Inflammatory macrophage treated with lipopolysaccharide for 4 hours (primary cell): ENCODE measurements at regions not wholly inside any gene's neighbourhood (a gene's known extent, or its start where the extent isn't known, plus 50 kb on each side); places are given as distances from the start of the nearest gene placed in this dataset.
"Not testable (repeated sequence)": the region's sequence is repeated elsewhere in the genome, so short reads cannot be mapped to it uniquely, and the experiment has no call there.

Source experiments
- DNase-seq: peaks from one replicate; pipeline ENCODE4 v3.0.0-alpha.2; 2020

DNA sequence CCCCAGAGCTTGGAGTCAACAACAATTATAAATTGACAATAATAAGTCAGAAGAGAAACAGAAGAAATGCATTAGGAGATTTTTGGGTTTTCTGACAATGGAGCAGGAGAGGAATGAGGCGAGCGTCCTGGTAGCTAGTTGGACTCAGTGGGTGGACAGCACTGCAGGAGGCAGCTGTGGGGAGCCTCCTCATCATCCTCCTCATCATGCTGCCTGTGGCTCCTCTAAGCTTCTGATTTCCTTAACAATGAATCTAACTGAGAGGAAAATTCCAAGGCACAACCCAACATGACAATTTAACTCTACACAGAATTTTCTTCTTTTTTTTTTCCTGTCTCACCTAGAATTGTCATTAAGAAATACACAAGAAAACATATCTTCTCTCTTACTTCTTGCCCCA, 357.1 kb upstream of the NOCT start:
- DNase-seq: no peak

DNA sequence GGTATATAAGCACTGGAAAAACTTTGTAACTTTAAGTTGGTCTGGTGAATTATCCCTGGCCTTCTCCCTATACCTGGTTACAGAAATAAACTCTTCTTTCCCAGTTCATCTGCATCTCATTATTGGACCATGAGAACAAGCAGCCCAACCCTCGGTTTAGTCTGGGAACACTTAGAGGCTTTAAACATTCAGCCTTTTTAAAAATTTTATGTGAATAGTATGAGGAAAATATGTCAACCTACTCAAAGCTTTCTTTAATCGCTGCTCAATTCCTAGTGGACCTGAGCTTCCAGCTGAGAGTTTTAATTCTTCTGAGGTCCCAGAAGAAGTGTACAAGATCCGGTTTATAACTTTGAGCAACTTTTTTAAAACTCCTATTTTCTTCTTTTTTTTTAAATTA, 358.6 kb upstream of the NOCT start:
- no peak for DNase-seq

GRCh38 chr4:138655985-138656384, 359.6 kb upstream of the NOCT start:
- DNase-seq: no peak

DNA sequence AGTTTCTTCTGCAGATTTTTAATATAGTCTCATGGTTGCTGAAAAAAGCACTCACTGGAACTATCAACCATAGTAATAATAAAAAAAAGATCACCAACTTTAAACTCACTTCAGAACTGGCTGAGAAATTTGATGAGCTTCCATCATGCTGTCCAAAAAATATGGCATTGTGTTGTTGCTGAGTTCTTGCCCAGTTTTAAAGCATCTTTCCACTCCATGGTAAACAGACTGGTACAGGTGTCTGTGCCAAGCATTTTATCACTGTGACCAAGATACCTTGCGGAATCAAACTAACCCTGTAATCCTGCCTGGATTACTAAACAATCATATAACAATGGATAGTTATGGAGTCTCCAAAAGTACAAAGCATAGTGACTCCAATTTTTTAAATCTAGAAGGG, 360.3 kb upstream of the NOCT start:
- no peak for DNase-seq

- peak; percentile 5 for DNase-seq
Observed at GRCh38 chr4:138650929-138651448, 364.6 kb upstream of the NOCT start.

- no peak for DNase-seq
Observed at GRCh38 chr4:138650495-138650894, 365.1 kb upstream of the NOCT start.

DNA sequence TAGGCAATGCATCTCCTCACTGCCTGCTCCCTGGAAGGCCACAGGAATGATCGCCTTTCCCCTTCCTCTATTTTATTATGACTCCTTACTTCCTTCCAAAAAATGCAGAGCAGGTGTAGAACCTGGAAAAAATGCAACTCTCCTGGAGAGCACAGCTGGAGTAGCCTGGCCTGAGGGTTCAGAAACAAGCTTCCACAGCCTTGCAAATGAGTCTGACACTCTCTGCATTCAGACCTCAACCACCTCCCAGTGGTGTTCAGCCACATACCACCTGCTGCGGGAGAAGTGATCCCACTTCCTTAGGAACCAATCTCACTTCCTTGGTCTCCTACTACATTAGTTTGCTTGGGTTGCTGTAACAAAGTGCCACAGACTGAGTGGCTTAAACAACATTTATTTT, 368.1 kb upstream of the NOCT start:
- no peak for DNase-seq

- no peak for DNase-seq
Observed at GRCh38 chr4:138646383-138646782, 369.2 kb upstream of the NOCT start.

GRCh38 chr4:138645289-138645688, 370.3 kb upstream of the NOCT start:
- DNase-seq: no peak

DNA sequence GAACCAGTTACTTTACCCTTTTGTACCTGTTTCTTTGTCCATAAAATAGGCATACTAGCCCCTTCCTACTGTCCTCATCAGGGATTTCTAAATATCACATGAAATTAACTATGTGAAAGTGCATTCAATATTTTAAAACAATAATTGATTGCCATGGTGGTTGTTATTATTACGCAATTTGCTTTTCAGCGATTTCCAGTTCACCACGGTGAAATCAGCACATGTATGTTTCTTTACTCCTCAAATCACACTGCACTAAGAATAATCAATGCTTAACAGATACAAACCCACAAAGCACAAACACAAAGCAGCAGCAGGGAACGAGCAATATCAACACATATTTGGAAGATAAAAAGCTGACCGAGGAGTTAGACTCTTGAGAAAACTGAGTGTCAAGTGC, 371.3 kb upstream of the NOCT start:
- no peak for DNase-seq

DNA sequence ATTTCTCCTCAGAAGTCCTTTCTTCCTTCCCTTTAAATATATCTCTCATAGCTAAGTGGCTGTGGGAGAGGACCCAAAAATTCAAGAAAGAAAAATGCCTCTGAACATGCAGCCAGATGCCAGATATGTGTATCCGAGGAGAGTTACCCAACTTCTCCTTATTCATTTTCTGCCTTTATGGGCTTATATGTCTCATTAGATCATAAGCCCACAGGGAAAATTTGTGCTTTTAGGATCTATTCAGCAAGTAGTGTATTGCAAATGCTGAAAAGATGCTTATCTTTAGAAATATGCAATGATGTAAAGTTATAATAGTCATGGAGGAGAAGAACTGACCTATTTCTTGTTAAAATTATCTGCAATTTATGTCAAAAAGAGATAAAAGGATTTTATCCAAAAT, 371.8 kb upstream of the NOCT start:
- DNase-seq: no peak

DNA sequence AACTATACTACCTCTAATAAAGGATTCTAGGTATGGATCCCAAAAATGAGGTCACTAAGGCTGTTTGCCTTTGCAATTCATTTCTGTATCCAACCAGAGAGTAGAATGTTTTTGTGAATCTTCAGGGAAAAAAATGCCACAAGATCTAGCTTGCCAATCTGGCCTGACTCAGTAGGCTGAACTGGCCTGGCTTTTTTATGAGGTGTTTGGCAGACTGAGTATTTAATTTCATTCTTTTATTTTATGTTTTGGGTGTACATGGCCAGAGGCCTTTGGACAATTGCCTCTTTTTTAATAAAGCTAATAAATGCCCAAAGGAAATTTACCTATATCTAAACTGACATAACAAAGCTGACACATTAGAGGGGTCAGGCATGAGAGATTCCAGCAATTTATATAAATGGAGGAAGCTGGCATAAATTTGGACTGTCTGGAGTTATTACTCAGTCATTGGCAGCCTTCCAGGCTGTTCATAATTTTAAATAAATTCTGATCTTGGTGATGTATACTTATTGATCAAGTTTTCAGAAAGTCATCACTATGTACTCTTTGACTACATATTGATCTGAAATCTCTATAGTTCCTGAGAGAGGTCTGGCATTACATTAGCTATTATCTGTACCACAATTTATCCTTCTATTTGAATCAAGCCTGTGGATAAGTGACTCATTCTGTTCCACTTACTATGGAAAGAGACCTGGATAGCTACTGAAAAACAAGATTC, 376.4 kb upstream of the NOCT start:
- DNase-seq: no peak

- no peak for DNase-seq
Observed at GRCh38 chr4:138636781-138637180, 378.8 kb upstream of the NOCT start.

GRCh38 chr4:138634915-138635314, 380.7 kb upstream of the NOCT start:
- no peak for DNase-seq

GRCh38 chr4:138633580-138633904, 382.0 kb upstream of the NOCT start:
- DNase-seq: no peak

DNA sequence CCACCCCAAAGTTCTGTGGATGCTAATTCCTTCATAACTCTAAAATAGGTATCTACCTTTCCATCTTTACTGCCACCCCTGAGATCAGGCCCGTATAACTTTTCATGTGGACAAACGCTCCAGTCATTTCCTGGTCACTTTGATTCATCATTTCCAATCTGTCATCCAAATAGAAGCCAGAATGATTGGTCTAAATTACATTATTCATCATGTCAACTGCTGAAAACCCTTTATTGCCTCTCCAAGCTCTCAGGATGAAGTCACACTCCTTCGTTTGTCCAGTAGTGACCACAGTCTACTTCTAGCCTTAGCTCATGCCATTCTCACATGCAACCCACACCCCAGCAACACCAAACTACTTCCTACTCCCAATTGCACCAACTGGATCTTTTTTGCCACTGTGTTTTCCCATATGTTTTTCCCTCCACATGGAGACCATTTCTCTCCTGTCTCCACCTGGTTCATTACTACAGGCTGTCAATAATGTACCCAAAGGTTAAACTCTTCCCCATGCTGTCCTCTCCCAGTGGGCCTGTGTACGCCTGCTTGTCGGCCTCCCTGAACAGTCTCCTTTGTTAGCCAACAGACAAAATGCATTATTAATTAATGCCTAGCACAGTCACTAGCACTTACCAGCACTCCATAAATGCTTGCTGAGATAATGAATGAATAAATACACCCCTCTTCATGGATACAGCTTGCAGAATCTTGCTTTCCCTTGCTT, 382.6 kb upstream of the NOCT start:
- no peak for DNase-seq

- DNase-seq: no peak
Observed at GRCh38 chr4:138630666-138631065, 384.9 kb upstream of the NOCT start.

DNA sequence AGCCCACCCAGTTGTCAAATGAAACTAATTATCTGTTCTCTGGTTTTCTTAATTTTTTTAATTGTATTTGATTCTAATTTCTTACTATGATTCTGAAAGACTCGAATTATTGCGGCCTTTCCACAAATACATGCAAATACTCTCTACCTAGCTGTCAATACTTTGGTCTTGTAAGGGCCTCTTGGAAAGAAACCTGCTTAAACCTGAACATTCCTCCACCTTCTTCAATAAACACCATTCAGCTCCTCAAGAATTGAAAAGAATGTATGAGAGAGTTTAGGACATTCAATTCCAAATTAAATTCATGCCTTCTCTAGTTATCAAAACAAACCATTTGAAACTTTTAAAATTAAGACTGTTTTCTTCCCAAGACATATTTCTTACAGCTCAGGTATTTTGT, 385.9 kb upstream of the NOCT start:
- DNase-seq: no peak

DNA sequence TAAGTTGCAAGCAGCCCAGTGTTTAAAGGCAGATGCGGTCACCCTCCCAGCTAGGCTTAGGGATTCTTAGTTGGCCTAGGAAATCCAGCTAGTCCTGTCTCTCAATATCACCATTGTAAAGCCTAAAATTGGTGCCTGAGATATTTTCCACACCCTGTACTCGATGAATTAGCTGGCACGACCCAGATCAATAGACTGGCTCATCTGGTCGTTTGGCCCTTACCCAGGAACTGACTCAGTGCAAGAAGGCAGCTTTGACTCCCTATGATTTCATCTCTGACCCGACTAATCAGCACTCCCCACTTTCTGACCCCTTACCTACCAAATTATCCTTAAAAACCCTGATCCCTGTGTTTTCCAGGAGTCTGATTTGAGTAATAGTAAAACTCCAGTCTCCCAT, 384.9 kb upstream of the SLC7A11 start:
- no peak for DNase-seq

DNA sequence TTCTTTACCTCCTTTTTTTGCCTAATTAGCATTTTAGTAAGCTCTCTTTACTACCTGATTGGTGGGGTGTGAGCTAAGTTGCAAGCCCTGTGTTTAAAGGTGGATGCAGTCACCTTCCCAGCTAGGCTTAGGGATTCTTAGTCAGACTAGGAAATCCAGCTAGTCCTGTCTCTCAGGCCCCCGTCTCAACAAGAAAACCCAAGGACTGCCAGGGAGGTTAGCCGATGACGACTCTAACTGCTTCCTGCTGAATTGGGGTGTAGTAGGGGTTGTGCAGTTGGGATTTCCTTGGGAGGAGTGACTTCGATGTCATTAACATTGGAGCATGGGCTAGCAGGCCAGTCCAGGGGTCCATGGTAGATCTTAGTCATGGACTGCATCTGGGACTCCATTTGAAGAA, 380.2 kb upstream of the SLC7A11 start:
- DNase-seq: not testable (repeated sequence)

GRCh38 chr4:138616775-138617174, 374.6 kb upstream of the SLC7A11 start:
- no peak for DNase-seq

DNA sequence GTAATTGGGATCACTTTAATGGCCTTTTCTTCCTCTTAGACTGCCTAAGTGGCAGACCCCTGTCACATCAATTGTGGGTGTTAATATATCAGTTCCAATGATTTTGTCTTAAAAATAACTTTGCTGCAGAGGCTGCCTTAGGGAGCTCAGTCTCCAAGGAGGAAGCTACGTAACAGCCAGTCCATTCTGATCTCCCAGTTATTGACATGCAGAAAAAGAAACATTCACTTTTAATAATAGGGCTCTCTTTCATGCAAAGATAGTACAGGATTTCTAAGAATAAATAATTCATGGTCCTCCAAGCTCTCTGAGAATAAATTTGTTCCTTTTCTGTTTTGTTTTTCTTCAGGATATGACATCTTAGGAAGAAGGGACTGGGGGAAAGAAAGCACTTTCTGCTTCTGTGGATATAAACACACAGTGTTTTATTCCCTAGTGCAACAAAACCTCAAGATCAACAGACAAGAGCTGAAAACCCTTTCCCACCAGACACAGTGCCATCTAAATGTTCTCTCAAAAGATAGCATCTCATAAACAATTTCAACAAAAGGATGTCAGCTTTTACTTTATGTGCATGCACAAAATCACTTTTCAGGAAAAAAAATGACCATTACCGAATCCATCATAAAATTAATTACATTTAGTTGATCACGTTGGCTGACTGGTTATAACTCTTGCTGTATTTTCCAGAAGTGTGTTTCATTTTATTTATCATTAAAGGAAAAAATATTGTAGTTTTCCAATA, 372.4 kb upstream of the SLC7A11 start:
- no peak for DNase-seq

DNA sequence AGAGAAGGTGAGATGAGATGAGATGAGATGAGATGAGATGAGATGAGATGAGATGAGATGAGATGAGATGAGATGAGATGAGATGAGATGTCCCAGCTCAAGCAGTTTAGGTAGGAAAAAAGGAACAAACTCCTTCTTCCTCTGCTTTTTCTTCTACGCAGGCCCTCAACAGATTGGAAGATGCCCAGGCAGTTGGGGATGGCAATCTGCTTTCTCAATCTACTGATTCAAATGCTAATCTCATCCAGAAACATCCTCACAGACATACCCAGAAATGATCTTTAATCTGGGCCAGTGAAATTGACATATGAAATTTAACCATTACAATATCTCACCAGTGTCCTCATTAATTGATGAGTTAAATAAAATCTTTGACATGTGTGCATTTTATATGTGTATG, 370.3 kb upstream of the SLC7A11 start:
- DNase-seq: no peak

- no peak for DNase-seq
Observed at GRCh38 chr4:138611721-138612120, 369.6 kb upstream of the SLC7A11 start.
